ENCODE measurements at regions not wholly inside any gene's neighbourhood (a gene's known extent, or its start where the extent isn't known, plus 50 kb on each side); places are given as distances from the start of the nearest gene placed in this dataset.
"Not testable (repeated sequence)": the region's sequence is repeated elsewhere in the genome, so short reads cannot be mapped to it uniquely, and the experiment has no call there.

GRCh38 chrX:3881898-3882552 is 168.6 kb upstream of the PRKX start:
- DNase-seq: not testable (repeated sequence)

DNA sequence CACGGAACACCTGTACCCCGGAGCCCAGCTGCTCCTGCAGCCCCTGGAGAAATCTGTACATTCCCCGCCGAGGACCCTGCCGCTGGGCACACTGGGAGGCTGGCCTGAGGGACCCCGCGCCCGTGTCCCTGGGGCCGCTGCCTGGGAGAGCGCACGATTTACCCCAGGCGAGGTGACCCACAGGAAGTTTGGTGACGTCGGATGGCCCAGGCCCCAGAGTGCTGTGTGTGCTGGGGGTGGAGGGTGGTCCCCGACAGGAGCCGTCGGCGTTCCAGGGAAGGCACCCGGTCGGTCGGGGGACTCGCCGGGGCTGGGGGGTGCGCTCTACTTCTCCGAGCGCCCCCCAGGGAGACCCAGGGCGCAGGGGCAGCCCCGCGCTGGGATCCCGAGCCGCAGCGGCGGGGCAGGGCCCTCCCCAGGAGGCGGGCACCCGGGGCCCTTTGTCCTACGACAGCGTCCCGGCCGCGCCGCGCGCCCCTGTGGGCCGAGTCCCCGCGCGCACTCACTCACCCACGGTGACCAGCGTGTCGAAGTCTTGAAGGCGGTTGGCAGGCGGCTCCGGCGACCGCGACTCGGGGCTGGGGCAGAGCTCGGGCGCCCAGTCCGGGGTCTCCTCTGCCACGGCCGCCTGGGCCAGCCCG is 167.9 kb upstream of the PRKX start:
- not testable (repeated sequence) for DNase-seq

DNA sequence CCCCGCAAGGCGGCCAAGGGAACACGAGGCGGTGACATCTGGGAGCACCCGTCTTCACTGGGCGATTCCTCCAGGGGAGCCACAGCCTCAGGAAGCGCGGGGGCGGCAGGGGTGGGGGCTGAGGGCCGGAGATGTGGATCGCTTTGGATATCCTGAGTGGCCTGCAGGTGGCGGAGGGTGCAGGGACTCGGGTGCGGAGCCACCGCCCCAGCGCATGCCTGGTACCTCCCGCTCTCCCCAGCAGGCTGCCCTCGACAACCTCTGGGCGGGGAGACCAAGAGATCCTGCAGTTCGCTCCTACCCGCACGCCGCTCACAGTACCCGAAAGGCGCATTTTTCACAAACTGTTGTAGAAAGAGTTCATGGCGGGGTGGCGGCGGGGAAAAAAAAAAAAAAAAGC is 162.9 kb upstream of the PRKX start:
- not testable (repeated sequence) for DNase-seq

- DNase-seq: not testable (repeated sequence)
These were observed 162.2 kb upstream of the PRKX start for GRCh38 chrX:3875638-3876037.

- DNase-seq: not testable (repeated sequence)
These were observed 158.9 kb upstream of the PRKX start for GRCh38 chrX:3872226-3872879.

DNA sequence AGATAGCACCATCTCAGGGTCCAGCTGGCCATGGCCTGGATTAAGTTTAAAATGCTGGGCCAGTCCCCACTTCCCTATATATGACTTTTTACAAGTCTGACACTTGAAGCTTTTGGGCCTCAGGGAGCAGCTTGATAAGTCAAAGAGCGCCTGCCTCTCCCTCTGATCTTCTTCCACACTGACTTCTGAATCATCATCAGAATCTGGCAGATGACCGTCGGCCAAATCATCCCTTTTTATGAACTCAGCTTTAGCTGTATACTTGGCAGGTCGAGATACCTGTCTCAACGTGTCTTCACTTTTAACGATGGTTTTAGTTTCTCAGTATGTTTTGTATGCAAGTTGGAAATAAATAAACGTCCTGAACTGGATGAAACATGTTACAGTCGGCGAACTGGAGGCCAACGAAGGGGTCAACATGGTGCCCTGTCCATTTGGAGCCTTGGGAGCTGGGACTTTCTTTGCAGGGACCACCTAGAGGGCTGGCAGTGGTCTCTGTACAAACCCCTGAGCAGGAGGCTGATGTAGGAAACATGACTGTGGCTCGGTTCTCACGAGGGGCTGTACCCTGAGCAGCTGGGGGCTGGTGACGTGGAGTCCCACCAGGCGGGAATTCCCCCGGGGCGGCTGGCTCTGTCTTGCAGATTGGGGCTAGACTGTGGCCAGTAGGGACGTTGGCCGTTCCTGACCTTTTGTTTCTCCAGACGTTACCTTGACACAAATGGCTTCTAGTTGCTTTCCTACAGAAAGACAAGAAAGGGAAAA is 153.8 kb upstream of the PRKX start:
- not testable (repeated sequence) for DNase-seq

GRCh38 chrX:3858332-3858731 is 144.9 kb upstream of the PRKX start:
- not testable (repeated sequence) for DNase-seq

- not testable (repeated sequence) for DNase-seq
These were observed 130.2 kb upstream of the PRKX start for GRCh38 chrX:3843522-3844145.

GRCh38 chrX:3842822-3843521 is 129.5 kb upstream of the PRKX start:
- DNase-seq: not testable (repeated sequence)

DNA sequence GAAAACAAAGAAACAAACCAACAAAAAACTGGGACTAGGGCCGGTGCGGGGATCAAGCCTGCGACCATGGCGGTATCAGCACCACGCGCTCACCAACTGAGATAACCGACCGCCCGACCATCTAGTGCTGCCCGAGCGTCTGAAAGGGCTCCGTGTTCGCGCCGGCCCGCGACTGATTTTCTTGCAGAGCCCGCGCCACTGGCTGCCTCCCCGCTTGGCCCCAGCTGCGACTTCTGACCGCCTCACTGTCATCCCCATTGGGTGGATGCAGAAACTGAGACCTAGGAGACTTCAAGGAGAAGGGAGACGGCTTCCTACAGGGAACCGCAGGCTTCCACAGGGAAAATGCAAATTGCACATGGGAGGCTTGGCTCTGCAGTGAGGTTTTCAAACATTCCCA is 125.3 kb upstream of the PRKX start:
- not testable (repeated sequence) for DNase-seq

GRCh38 chrX:3837958-3838643 is 124.7 kb upstream of the PRKX start:
- DNase-seq: not testable (repeated sequence)

- DNase-seq: not testable (repeated sequence)
These were observed 123.8 kb upstream of the PRKX start for GRCh38 chrX:3837211-3837610.

- not testable (repeated sequence) for DNase-seq
These were observed 120.5 kb upstream of the PRKX start for GRCh38 chrX:3833761-3834542.

DNA sequence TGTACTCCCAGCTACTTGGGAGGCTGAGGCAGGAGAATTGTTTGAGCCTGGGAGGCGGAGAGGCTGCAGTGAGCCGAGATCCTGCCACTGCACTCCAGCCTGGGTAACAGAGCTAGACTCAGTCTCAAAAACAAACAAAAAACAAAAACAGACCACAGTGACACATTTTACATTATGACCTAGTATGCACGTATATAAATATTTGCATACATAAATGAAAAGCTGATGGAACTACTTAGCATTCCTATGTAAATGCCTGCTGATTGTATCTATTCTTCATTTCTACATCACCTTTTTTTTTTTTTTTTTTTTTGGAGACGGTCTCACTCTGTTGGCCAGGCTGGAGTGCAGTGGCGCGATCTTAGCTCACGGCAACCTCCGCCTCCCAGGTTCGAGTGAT is 116.6 kb upstream of the PRKX start:
- not testable (repeated sequence) for DNase-seq

- not testable (repeated sequence) for DNase-seq
These were observed 115.6 kb upstream of the PRKX start for GRCh38 chrX:3829041-3829531.

DNA sequence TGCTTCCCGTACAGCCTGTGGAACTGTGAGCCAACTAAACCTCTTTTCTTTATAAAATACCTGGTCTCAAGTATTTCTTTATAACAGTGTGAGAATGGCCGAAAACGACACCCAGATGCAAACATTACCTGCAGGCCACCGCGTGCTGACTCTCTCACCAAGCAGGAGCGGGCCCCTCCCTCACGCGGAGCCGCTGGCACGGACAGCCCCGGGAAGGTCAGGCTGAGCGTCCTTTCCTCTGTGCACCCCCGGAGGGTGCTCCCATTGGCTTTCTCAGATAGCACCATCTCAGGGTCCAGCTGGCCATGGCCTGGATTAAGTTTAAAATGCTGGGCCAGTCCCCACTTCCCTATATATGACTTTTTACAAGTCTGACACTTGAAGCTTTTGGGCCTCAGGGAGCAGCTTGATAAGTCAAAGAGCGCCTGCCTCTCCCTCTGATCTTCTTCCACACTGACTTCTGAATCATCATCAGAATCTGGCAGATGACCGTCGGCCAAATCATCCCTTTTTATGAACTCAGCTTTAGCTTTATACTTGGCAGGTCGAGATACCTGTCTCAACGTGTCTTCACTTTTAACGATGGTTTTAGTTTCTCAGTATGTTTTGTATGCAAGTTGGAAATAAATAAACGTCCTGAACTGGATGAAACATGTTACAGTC is 115.1 kb upstream of the PRKX start:
- not testable (repeated sequence) for DNase-seq

GRCh38 chrX:3824008-3824407 is 110.6 kb upstream of the PRKX start:
- not testable (repeated sequence) for DNase-seq

DNA sequence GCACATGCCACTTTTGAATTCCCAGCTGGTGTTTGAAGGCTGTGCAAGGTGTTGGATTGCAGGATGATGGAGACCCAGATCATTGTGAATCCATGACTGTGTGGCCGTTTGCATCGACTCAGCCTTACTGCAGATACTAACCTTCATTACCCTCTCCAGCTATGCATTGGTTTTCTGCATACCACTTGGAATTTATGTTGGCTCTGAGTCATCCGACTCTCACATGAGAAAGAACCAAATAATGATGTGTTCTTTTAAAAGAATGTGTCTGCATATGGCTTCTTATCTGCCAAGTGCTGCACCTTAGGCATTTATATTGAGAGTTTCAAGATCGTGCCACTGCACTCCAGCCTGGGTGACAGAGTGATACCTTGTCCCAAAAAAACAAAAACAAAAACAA is 106.7 kb upstream of the PRKX start:
- DNase-seq: no peak

DNA sequence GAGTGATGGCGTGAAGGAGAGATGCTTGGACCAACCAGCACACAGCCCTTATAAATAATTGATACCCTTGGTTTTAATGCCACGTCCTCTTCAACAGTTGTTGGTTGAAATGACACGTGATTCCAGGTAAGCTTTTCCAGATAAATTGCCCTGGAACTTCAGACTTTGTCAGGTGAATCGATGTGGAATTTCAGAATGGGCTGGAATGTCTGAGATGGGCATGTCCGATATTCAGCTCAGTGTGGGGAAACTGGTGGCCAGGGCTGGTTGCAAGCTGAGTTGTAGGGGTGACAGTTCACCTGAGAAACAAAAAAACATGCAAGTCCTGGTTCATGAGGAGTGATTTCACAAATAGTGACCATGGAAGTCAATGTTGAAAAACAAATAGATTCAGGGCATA is 104.0 kb upstream of the PRKX start:
- not testable (repeated sequence) for DNase-seq
